ENCODE measurements at regions not wholly inside any gene's neighbourhood (a gene's known extent, or its start where the extent isn't known, plus 50 kb on each side); places are given as distances from the start of the nearest gene placed in this dataset.

GRCh38 chr13:74966814-74967424 lies 515.0 kb downstream of the TBC1D4 start (continued):
- TF ChIP-seq, protein P1, sequence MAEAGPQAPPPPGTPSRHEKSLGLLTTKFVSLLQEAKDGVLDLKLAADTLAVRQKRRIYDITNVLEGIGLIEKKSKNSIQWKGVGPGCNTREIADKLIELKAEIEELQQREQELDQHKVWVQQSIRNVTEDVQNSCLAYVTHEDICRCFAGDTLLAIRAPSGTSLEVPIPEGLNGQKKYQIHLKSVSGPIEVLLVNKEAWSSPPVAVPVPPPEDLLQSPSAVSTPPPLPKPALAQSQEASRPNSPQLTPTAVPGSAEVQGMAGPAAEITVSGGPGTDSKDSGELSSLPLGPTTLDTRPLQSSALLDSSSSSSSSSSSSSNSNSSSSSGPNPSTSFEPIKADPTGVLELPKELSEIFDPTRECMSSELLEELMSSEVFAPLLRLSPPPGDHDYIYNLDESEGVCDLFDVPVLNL (CRISPR knock-in tag; IDR thresholded peaks at IDR 0.05; ENCODE audit: borderline replicate concordance, low read depth) = no peak
- TF ChIP-seq, protein P2, sequence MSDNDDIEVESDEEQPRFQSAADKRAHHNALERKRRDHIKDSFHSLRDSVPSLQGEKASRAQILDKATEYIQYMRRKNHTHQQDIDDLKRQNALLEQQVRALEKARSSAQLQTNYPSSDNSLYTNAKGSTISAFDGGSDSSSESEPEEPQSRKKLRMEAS (CRISPR knock-in tag; IDR thresholded peaks at IDR 0.05) = no peak

GRCh38 chr13:74966275-74966674 lies 515.7 kb downstream of the TBC1D4 start:
- ATAC-seq (no peak), DNase-seq (ENCODE audit: low spot score) (no peak)
- Mint-ChIP-seq H3K27me3 (ENCODE audit: low read depth) (no peaks in the 10 kb centered on the region), H3K4me3 (no peak overlapping the region), H3K9me3 (peaks cover 19% of the 10 kb centered on the region), H3K36me3 (no peaks in the 10 kb centered on the region; the same call in 1 of the 2 replicates), H3K27ac (no peak overlapping the region), H3K4me1 (no peaks in the 10 kb centered on the region)
- CTCF ChIA-PET = no interaction called here
- TF ChIP-seq GRHL2 (CRISPR knock-in tag; IDR thresholded peaks at IDR 0.05; ENCODE audit: insufficient replicate concordance, severe bottlenecking) (no peak), ZNF281 (CRISPR knock-in tag; IDR thresholded peaks at IDR 0.05) (no peak), NFE2L1 (CRISPR knock-in tag; IDR thresholded peaks at IDR 0.05) (no peak), CDX4 (CRISPR knock-in tag; IDR thresholded peaks at IDR 0.05; ENCODE audit: borderline replicate concordance) (no peak), ESRRA (CRISPR knock-in tag; IDR thresholded peaks at IDR 0.05; ENCODE audit: borderline replicate concordance) (no peak), OVOL2 (CRISPR knock-in tag; IDR thresholded peaks at IDR 0.05; ENCODE audit: borderline replicate concordance) (no peak), ZNF138 (CRISPR knock-in tag; conservative IDR thresholded peaks at IDR 0.05) (no peak), MXD4 (CRISPR knock-in tag; IDR thresholded peaks at IDR 0.05; ENCODE audit: borderline replicate concordance) (no peak), ZNF396 (CRISPR knock-in tag; IDR thresholded peaks at IDR 0.05; ENCODE audit: borderline replicate concordance) (no peak), NR1H2 (CRISPR knock-in tag; IDR thresholded peaks at IDR 0.05) (no peak)
- TF ChIP-seq, protein P1 (CRISPR knock-in tag; IDR thresholded peaks at IDR 0.05; ENCODE audit: borderline replicate concordance, low read depth) = no peak
- TF ChIP-seq, protein P3, sequence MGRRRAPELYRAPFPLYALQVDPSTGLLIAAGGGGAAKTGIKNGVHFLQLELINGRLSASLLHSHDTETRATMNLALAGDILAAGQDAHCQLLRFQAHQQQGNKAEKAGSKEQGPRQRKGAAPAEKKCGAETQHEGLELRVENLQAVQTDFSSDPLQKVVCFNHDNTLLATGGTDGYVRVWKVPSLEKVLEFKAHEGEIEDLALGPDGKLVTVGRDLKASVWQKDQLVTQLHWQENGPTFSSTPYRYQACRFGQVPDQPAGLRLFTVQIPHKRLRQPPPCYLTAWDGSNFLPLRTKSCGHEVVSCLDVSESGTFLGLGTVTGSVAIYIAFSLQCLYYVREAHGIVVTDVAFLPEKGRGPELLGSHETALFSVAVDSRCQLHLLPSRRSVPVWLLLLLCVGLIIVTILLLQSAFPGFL (CRISPR knock-in tag; IDR thresholded peaks at IDR 0.05; ENCODE audit: borderline replicate concordance) = no peak
- TF ChIP-seq, protein P4, sequence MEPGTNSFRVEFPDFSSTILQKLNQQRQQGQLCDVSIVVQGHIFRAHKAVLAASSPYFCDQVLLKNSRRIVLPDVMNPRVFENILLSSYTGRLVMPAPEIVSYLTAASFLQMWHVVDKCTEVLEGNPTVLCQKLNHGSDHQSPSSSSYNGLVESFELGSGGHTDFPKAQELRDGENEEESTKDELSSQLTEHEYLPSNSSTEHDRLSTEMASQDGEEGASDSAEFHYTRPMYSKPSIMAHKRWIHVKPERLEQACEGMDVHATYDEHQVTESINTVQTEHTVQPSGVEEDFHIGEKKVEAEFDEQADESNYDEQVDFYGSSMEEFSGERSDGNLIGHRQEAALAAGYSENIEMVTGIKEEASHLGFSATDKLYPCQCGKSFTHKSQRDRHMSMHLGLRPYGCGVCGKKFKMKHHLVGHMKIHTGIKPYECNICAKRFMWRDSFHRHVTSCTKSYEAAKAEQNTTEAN (CRISPR knock-in tag; IDR thresholded peaks at IDR 0.05) = no peak
- TF ChIP-seq, protein P2 (CRISPR knock-in tag; IDR thresholded peaks at IDR 0.05) = no peak
- POLR2A ChIA-PET = no interaction called here

All from WTC11 (cell line).